ENCODE measurements at regions not wholly inside any gene's neighbourhood (a gene's known extent, or its start where the extent isn't known, plus 50 kb on each side); places are given as distances from the start of the nearest gene placed in this dataset.
"Not testable (repeated sequence)": the region's sequence is repeated elsewhere in the genome, so short reads cannot be mapped to it uniquely, and the experiment has no call there.

DNA sequence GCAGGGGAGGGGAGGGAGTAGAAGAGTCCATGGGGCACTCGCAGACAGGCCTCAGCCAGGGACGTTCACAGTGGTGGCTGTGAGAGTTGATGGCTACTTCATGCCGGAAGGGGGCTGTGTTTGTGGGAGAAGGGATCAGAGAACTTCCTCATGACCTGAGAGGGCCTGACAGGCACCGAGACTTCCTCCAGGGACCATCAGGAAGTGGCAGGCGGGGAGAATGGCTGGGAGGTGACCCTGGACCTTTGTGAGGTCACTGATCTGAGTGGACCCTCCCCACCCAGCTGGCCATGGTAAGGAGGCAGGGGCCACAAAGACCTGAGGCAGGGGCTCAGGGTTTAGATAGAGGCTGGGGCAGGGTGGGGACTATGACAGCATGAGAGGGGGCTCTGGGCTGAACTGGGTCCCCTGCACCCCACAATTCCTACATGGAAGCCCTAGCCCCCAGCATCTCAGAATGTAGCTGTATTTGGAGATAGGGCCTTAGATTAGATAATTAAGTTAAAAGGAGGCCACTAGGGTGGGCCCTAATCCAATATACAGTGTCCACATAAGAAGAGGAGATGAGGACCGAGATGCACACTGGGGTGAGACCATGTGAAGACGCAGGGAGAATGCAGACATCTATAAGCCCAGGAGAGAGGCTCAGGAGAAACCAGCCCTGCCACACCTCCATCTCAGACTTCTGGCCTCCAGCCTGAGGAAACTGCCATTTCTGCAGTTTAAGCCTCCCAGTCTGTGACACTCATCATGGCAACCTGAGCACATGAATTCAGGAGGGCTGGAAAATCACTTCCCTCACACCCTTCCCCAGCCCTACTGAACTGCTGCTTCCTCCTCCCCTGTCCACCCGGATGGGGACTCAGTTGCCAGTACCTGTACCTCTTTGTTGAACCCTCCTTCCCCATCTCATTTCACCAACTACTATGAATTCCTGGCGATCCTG is 273.9 kb upstream of the ZNF32 start:
- Histone ChIP-seq H3K36me3 (ENCODE audit: insufficient read depth, low read length) (no peaks in the 10 kb centered on the region), H3K9ac (ENCODE audit: low read length) (no peak overlapping the region), H3K27ac (ENCODE audit: low read depth, low read length) (no peak overlapping the region)

DNA sequence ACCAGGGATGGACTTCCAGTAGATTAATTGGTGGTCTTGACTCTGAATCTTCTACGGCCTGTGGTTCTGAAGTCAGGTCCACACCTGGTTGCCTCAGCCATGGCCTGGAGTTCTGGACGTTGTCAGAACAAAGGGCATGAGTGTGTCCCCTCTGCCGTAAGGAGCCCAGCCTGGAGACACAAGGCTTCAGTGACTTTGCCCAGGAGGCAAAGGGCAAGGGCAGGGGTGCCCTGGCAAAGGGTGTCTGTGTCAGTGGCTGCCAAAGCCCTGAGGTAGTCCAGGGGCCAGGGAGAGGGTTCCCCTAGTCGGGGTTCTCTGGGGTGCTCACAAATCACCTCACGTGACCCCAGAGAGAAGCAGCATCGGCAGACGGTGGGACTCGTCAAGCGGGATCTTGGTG is 273.2 kb upstream of the ZNF32 start:
- no peaks in the 10 kb centered on the region for H3K36me3 ChIP-seq (ENCODE audit: insufficient read depth, low read length)

More for the DNA sequence above, 273.9 kb upstream of the ZNF32 start:
- Histone ChIP-seq H3K4me3 (ENCODE audit: low read depth in 1 of 2, low read length in 2 of 2) (no peak overlapping the region), H3K4me1 (ENCODE audit: insufficient read depth, low read length) (no peaks in the 10 kb centered on the region), H3K27me3 (ENCODE audit: control insufficient read depth in 1 of 2, insufficient read depth in 2 of 2, low read length in 2 of 2) (no peaks in the 10 kb centered on the region), H3K9me3 (ENCODE audit: low read length) (no peaks in the 10 kb centered on the region)

DNA sequence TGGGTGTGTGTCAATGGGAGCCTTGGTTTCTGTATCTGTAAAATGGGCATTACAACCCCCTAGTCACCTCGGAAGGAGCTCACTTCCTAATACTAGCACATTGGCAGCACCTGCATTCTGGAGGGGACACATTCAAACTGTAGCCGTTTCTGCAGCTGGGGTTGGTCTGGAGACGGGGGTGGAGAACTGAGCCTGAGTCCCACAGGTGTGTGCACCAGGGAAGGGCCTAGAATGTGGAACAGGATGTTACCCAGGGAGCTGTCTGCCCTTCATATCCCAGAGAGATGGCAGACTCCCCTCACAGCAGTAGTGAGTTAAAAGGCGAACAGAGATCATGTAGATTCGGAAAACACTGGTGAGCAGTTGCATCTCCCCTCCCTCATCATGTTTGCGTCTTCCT is 272.8 kb upstream of the ZNF32 start:
- H3K9me3 ChIP-seq (ENCODE audit: low read length), result no peaks in the 10 kb centered on the region
- no peak overlapping the region for H3K4me3 ChIP-seq (ENCODE audit: low read depth in 1 of 2, low read length in 2 of 2)
- H3K4me1 ChIP-seq (ENCODE audit: insufficient read depth, low read length), result no peaks in the 10 kb centered on the region
- no peak overlapping the region for H3K27ac ChIP-seq (ENCODE audit: low read depth, low read length)
- no peak overlapping the region for H3K9ac ChIP-seq (ENCODE audit: low read length)
- H3K36me3 ChIP-seq (ENCODE audit: insufficient read depth, low read length), result no peaks in the 10 kb centered on the region
- no peaks in the 10 kb centered on the region for H3K27me3 ChIP-seq (ENCODE audit: control insufficient read depth in 1 of 2, insufficient read depth in 2 of 2, low read length in 2 of 2)

More for the DNA sequence above, 273.2 kb upstream of the ZNF32 start:
- H3K27me3 ChIP-seq (ENCODE audit: control insufficient read depth in 1 of 2, insufficient read depth in 2 of 2, low read length in 2 of 2), result no peaks in the 10 kb centered on the region
- H3K27ac ChIP-seq (ENCODE audit: low read depth, low read length), result no peak overlapping the region
- no peak overlapping the region for H3K4me3 ChIP-seq (ENCODE audit: low read depth in 1 of 2, low read length in 2 of 2)
- H3K4me1 ChIP-seq (ENCODE audit: insufficient read depth, low read length), result no peaks in the 10 kb centered on the region
- H3K9ac ChIP-seq (ENCODE audit: low read length), result no peak overlapping the region
- H3K9me3 ChIP-seq (ENCODE audit: low read length), result no peaks in the 10 kb centered on the region

DNA sequence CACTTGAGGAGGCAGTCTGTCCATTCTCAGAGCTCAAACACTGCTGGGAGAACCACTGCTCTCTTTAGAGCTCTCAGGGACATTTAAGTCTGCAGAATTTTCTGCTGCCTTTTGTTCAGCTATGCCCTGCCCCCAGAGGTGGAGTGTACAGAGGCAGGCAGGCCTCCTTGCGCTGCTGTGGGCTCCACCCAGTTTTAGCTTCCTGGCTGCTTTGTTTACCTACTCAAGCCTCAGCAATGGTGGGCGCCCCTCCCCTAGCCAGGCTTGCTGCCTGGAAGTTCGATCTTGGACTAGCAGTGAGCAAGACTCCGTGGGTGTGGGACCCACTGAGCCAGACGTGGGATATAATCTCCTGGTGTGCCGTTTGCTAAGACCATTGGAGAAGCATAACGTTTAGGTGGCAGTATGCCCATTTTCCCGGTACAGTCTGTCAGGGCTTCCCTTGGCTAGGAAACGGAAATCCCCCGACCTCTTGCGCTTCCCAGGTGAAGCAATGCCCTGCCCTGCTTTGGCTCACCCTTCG is 271.6 kb upstream of the ZNF32 start:
- H3K9me3 ChIP-seq (ENCODE audit: low read length); H3K36me3 ChIP-seq (ENCODE audit: insufficient read depth, low read length); H3K27ac ChIP-seq (ENCODE audit: low read depth, low read length); H3K4me3 ChIP-seq (ENCODE audit: low read depth in 1 of 2, low read length in 2 of 2); H3K27me3 ChIP-seq (ENCODE audit: control insufficient read depth in 1 of 2, insufficient read depth in 2 of 2, low read length in 2 of 2); H3K4me1 ChIP-seq (ENCODE audit: insufficient read depth, low read length); H3K9ac ChIP-seq (ENCODE audit: low read length): not testable (repeated sequence)

- H3K27me3 ChIP-seq (ENCODE audit: control insufficient read depth in 1 of 2, insufficient read depth in 2 of 2, low read length in 2 of 2), result no peaks in the 10 kb centered on the region
- H3K4me1 ChIP-seq (ENCODE audit: insufficient read depth, low read length), result peaks cover 15% of the 10 kb centered on the region
- H3K9ac ChIP-seq (ENCODE audit: low read length), result no peak overlapping the region
- H3K27ac ChIP-seq (ENCODE audit: low read depth, low read length), result no peak overlapping the region
- no peaks in the 10 kb centered on the region for H3K36me3 ChIP-seq (ENCODE audit: insufficient read depth, low read length)
- no peak overlapping the region for H3K4me3 ChIP-seq (ENCODE audit: low read depth in 1 of 2, low read length in 2 of 2)
- H3K9me3 ChIP-seq (ENCODE audit: low read length), result no peaks in the 10 kb centered on the region
These were observed 265.1 kb upstream of the ZNF32 start for GRCh38 chr10:43913676-43914235.

DNA sequence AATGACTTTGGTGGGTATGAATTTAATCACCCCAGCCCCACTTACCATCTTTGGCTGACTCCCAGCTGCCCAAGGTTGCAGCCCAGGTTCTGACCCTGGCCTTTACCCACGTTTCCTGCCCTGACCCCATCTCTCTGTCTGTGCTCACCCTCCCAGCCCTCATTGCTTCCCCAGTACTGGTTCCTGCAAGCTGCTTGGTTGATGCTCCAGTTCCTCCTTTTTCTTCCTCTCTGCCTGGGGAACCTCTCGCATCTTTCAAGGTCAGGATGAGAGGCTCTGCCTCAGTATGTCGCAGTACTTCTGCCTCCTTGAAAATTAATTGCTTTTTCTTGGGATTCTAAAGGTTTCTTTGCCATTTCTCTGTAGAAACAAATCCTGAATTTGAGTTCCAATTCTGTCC is 263.8 kb upstream of the ZNF32 start:
- Histone ChIP-seq H3K4me1 (ENCODE audit: insufficient read depth, low read length) (peaks cover 15% of the 10 kb centered on the region), H3K27me3 (ENCODE audit: control insufficient read depth in 1 of 2, insufficient read depth in 2 of 2, low read length in 2 of 2) (no peaks in the 10 kb centered on the region), H3K27ac (ENCODE audit: low read depth, low read length) (no peak overlapping the region), H3K36me3 (ENCODE audit: insufficient read depth, low read length) (no peaks in the 10 kb centered on the region), H3K9ac (ENCODE audit: low read length) (no peak overlapping the region), H3K9me3 (ENCODE audit: low read length) (no peaks in the 10 kb centered on the region), H3K4me3 (ENCODE audit: low read depth in 1 of 2, low read length in 2 of 2) (no peak overlapping the region)

DNA sequence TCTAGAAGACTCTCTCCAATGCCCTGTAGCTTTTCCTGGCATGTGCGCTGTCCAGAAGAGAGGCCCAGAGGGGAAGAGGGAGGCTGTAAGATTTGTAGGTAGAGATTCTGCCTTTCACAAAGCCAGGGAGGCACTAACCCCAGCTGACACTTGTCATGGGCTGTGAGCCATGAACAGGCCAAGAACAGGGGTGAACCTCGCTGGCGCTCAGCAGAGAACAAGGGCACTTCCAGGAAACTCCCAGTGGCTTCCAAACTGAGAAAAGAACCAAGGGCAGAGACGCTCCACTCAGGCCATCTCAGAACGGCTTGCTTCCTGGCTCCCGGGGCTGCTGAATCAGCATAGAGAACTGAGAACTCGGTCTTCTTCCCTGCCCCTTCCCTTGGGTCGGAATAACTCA is 257.8 kb upstream of the ZNF32 start:
- no peaks in the 10 kb centered on the region for H3K9me3 ChIP-seq (ENCODE audit: low read length)
- no peaks in the 10 kb centered on the region for H3K36me3 ChIP-seq (ENCODE audit: insufficient read depth, low read length)
- no peaks in the 10 kb centered on the region for H3K27me3 ChIP-seq (ENCODE audit: control insufficient read depth in 1 of 2, insufficient read depth in 2 of 2, low read length in 2 of 2)
- no peak overlapping the region for H3K9ac ChIP-seq (ENCODE audit: low read length)
- H3K27ac ChIP-seq (ENCODE audit: low read depth, low read length), result no peak overlapping the region
- H3K4me3 ChIP-seq (ENCODE audit: low read depth in 1 of 2, low read length in 2 of 2), result no peak overlapping the region
- peaks cover 29% of the 10 kb centered on the region for H3K4me1 ChIP-seq (ENCODE audit: insufficient read depth, low read length)

GRCh38 chr10:43905512-43906236 is 257.0 kb upstream of the ZNF32 start:
- Histone ChIP-seq H3K27me3 (ENCODE audit: control insufficient read depth in 1 of 2, insufficient read depth in 2 of 2, low read length in 2 of 2) (no peaks in the 10 kb centered on the region), H3K9me3 (ENCODE audit: low read length) (no peaks in the 10 kb centered on the region), H3K9ac (ENCODE audit: low read length) (no peak overlapping the region), H3K36me3 (ENCODE audit: insufficient read depth, low read length) (no peaks in the 10 kb centered on the region), H3K4me1 (ENCODE audit: insufficient read depth, low read length) (peaks cover 21% of the 10 kb centered on the region), H3K27ac (ENCODE audit: low read depth, low read length) (no peak overlapping the region), H3K4me3 (ENCODE audit: low read depth in 1 of 2, low read length in 2 of 2) (no peak overlapping the region)

- Histone ChIP-seq H3K4me1 (ENCODE audit: insufficient read depth, low read length) (peaks cover 16% of the 10 kb centered on the region), H3K4me3 (ENCODE audit: low read depth in 1 of 2, low read length in 2 of 2) (no peak overlapping the region), H3K27me3 (ENCODE audit: control insufficient read depth in 1 of 2, insufficient read depth in 2 of 2, low read length in 2 of 2) (no peaks in the 10 kb centered on the region), H3K9ac (ENCODE audit: low read length) (no peak overlapping the region), H3K27ac (ENCODE audit: low read depth, low read length) (no peak overlapping the region), H3K9me3 (ENCODE audit: low read length) (no peaks in the 10 kb centered on the region), H3K36me3 (ENCODE audit: insufficient read depth, low read length) (no peaks in the 10 kb centered on the region)
These were observed 256.2 kb upstream of the ZNF32 start for GRCh38 chr10:43904844-43905243.

- Histone ChIP-seq H3K36me3 (ENCODE audit: insufficient read depth, low read length) (no peaks in the 10 kb centered on the region), H3K27ac (ENCODE audit: low read depth, low read length) (no peak overlapping the region), H3K9ac (ENCODE audit: low read length) (no peak overlapping the region), H3K9me3 (ENCODE audit: low read length) (no peaks in the 10 kb centered on the region), H3K4me1 (ENCODE audit: insufficient read depth, low read length) (peaks cover 15% of the 10 kb centered on the region), H3K4me3 (ENCODE audit: low read depth in 1 of 2, low read length in 2 of 2) (no peak overlapping the region), H3K27me3 (ENCODE audit: control insufficient read depth in 1 of 2, insufficient read depth in 2 of 2, low read length in 2 of 2) (no peaks in the 10 kb centered on the region)
These were observed 255.6 kb upstream of the ZNF32 start for GRCh38 chr10:43904301-43904700.

DNA sequence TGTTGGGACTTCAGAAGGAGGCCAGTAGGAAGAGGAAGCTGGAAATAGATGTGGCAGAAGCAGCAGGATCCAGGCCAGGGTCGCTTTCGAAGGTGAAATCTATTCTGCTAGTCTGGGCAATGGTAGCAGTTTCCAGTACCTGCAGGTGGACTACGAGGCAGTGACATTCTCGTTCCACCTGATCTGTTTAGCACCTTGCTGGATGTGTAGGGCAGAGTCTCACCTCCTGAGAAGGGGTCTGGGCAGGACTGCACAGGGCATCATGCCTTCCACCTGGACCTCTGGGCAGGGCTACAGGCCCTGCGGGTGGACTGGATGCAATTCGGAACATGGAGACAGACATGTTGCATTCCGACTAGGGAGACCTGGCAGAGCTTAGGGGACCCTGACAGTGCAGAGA is 254.8 kb upstream of the ZNF32 start:
- Histone ChIP-seq H3K27me3 (ENCODE audit: control insufficient read depth in 1 of 2, insufficient read depth in 2 of 2, low read length in 2 of 2) (no peaks in the 10 kb centered on the region), H3K4me1 (ENCODE audit: insufficient read depth, low read length) (peaks cover 15% of the 10 kb centered on the region), H3K36me3 (ENCODE audit: insufficient read depth, low read length) (no peaks in the 10 kb centered on the region), H3K4me3 (ENCODE audit: low read depth in 1 of 2, low read length in 2 of 2) (no peak overlapping the region), H3K9ac (ENCODE audit: low read length) (no peak overlapping the region), H3K27ac (ENCODE audit: low read depth, low read length) (no peak overlapping the region), H3K9me3 (ENCODE audit: low read length) (no peaks in the 10 kb centered on the region)
